ENCODE measurements at regions not wholly inside any gene's neighbourhood (a gene's known extent, or its start where the extent isn't known, plus 50 kb on each side); places are given as distances from the start of the nearest gene placed in this dataset.
"Not testable (repeated sequence)": the region's sequence is repeated elsewhere in the genome, so short reads cannot be mapped to it uniquely, and the experiment has no call there.

- DNase-seq, result not testable (repeated sequence)
Measured at GRCh38 chr16:21536740-21537139, 62.6 kb upstream of the METTL9 start.

- DNase-seq, result not testable (repeated sequence)
Measured at GRCh38 chr16:21537598-21537997, 61.8 kb upstream of the METTL9 start.

GRCh38 chr16:21539107-21539618 lies 60.2 kb upstream of the METTL9 start:
- DNase-seq, result not testable (repeated sequence)

DNA sequence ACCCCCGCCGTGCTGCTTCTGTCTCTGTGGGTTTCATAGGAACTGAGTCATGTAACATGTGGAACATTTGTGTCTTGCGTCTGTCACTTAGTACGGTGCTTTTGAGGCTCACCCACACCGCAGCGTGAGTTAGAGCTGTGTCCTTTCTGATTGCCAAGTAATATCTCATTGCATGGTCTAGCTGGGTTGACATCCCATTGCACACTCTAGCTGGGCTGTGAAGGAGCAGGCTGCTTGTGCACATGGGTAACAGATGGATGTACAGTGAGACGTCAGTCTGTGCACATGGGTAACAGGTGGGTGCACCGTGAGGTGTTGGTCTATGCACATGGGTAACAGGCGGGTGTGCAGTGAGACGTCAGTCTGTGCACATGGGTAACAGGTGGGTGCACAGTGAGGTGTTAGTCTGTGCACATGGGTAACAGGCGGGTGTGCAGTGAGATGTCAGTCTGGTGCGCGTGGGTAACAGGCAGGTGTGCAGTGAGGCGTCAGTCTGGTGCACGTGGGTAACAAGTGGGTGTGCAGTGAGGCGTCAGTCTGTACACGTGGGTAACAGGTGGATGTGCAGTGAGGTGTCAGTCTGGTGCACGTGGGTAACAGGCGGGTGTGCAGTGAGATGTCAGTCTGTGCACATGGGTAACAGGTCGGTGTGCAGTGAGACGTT lies 58.5 kb upstream of the METTL9 start:
- not testable (repeated sequence) for DNase-seq

- not testable (repeated sequence) for DNase-seq
Measured at GRCh38 chr16:21541611-21542051, 57.7 kb upstream of the METTL9 start.

- not testable (repeated sequence) for DNase-seq
Measured at GRCh38 chr16:21542075-21542474, 57.3 kb upstream of the METTL9 start.

DNA sequence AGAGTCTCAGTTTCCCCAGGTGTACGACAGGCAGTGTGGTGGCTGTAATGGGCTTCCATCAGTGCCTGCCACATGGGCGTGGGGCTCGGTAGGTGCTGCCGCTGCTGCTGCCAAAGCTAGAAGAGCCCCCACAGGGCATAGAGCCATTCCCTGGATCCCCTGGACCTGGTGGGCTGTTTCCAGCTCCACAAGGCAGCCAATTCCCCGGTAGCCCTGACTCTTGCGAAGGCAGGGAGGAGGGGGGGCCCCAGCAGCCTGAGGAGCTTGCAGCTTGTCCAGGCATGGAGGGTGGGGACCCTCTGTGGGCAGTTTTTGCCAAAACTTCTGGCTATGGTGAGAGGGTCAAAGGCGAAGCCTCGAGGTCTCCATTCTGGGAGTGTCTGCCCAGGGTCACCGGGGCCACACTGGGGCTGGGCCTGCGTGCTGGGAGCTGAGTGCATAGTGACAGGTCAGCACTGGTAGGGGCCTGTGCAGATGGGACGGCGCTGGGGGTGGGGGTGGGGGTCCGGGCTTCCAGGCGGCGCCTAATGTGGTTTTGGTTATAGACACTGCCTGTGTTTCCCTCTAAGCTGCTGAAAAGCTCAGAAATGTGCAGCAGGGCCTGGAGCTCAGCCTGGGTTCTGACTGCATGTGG lies 56.8 kb upstream of the METTL9 start:
- not testable (repeated sequence) for DNase-seq

DNA sequence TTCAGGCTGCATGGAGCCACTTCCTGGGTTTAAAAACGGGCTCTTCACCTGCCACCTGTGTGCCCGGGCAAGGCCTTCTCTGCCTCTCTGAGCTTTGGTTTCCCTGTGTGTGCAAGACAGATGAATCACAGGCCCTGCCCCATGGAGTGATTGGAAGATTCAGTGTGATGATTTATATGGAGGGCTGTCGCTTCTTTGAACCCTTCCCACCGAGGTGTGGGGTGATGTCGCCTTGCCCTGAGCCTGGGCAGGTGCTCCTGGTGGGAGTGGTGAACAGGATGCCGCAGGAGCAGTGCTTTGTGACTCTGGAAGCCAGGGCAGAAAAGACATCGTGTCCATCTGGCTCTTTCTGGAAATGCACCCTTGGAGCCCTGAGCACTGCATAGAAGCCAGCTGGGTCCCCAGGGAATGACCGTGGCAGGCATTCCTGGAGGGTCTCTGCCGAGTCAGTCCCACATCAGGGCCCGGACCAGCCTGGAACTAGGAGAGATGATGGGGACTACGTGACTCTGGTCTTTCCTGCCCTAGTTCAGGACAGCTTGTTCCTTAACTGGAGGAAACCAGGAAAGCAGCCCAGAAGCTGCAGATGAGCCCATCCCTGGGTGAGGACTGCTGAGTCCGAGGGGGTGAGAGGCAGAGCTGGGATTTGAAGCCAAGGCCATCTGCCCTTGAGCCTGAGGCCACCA lies 56.1 kb upstream of the METTL9 start:
- DNase-seq, result not testable (repeated sequence)

DNA sequence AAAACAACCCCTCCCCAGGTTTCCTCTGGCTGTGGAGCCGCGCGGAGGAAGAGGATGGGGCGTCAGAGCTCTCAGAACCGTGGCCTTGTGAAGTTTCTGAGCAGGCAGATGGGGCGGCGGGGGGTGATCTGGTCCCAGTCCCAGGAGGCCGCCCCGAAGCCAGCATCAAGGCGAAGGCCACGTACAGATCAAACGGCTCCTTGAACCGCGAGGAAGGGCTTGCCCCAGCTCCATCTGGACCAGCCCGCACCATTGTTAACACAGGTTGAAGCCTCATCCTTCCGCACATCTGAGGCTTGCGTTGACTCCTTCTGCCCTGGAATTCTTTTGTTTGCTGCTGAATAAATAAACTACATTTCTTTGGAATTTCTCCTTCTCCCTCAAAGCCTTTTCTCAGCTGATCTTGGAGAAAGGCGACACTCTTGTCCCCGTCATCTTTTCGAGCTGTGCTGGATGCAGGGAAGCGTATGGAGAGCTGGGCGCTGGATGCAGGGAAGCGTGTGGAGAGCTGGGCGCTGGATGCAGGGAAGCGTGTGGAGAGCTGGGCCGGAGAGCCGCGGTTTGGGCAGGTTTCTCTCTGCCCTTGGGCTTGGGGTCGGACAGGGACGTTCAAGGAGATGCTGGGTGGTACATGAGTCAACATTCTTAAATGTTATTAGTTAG lies 53.6 kb upstream of the METTL9 start:
- not testable (repeated sequence) for DNase-seq

GRCh38 chr16:21549396-21549795 lies 50.0 kb upstream of the METTL9 start:
- not testable (repeated sequence) for DNase-seq
